ENCODE measurements at regions not wholly inside any gene's neighbourhood (a gene's known extent, or its start where the extent isn't known, plus 50 kb on each side); places are given as distances from the start of the nearest gene placed in this dataset.

GRCh38 chr6:156556811-156557210, 220.4 kb upstream of the ARID1B start:
- TF ChIP-seq EP300 (IDR thresholded peaks at IDR 0.05) (no peak), CTCF (IDR thresholded peaks at IDR 0.05) (no peak), POLR2AphosphoS5 (IDR thresholded peaks at IDR 0.05) (no peak)

All from esophagus muscularis mucosa (tissue), 4 donors.